ENCODE measurements at regions not wholly inside any gene's neighbourhood (a gene's known extent, or its start where the extent isn't known, plus 50 kb on each side); places are given as distances from the start of the nearest gene placed in this dataset.
"Not testable (repeated sequence)": the region's sequence is repeated elsewhere in the genome, so short reads cannot be mapped to it uniquely, and the experiment has no call there.

- no peaks in the 10 kb centered on the region for H3K36me3 Mint-ChIP-seq (ENCODE audit: low read depth)
- H3K9me3 Mint-ChIP-seq = no peaks in the 10 kb centered on the region
- CTCF ChIA-PET = no interaction called here
- H3K4me3 Mint-ChIP-seq = no peak overlapping the region
- peaks cover 2% of the 10 kb centered on the region for H3K4me1 Mint-ChIP-seq (ENCODE audit: low read depth)
- intact Hi-C loops (cut with micrococcal nuclease) = no loop called here
- DNase-seq = no peak
- H3K27me3 Mint-ChIP-seq (ENCODE audit: low read depth) = no peaks in the 10 kb centered on the region
- H3K27ac Mint-ChIP-seq = no peak overlapping the region
Measured at GRCh38 chrX:47776292-47777006, 60.3 kb upstream of the ZNF81 start.

- DNase-seq = no peak
- no peaks in the 10 kb centered on the region for H3K36me3 Mint-ChIP-seq (ENCODE audit: low read depth)
- CTCF ChIA-PET = no interaction called here
- H3K4me1 Mint-ChIP-seq (ENCODE audit: low read depth) = no peaks in the 10 kb centered on the region
- H3K27ac Mint-ChIP-seq = no peak overlapping the region
- no peak overlapping the region for H3K4me3 Mint-ChIP-seq
- intact Hi-C loops (cut with micrococcal nuclease) = no loop called here
- peaks cover 3% of the 10 kb centered on the region for H3K27me3 Mint-ChIP-seq (ENCODE audit: low read depth)
- no peaks in the 10 kb centered on the region for H3K9me3 Mint-ChIP-seq
Measured at GRCh38 chrX:47772764-47773163, 63.9 kb upstream of the ZNF81 start.

- Mint-ChIP-seq H3K9me3 (no peaks in the 10 kb centered on the region), H3K36me3 (ENCODE audit: low read depth) (no peaks in the 10 kb centered on the region), H3K4me1 (ENCODE audit: low read depth) (no peaks in the 10 kb centered on the region), H3K27ac (no peak overlapping the region), H3K4me3 (no peak overlapping the region), H3K27me3 (ENCODE audit: low read depth) (peaks cover 3% of the 10 kb centered on the region)
- intact Hi-C loops (cut with micrococcal nuclease) = no loop called here
- no peak for DNase-seq
- CTCF ChIA-PET = no interaction called here
Measured at GRCh38 chrX:47771473-47771872, 65.2 kb upstream of the ZNF81 start.

- H3K36me3 Mint-ChIP-seq (ENCODE audit: low read depth); H3K4me1 Mint-ChIP-seq (ENCODE audit: low read depth); DNase-seq; H3K27ac Mint-ChIP-seq; CTCF ChIA-PET; intact Hi-C loops (cut with micrococcal nuclease); H3K4me3 Mint-ChIP-seq; H3K27me3 Mint-ChIP-seq (ENCODE audit: low read depth); H3K9me3 Mint-ChIP-seq: not testable (repeated sequence)
Measured at GRCh38 chrX:47762826-47763225, 73.9 kb upstream of the ZNF81 start.

GRCh38 chrX:47752685-47753084 is 84.0 kb upstream of the ZNF81 start:
- H3K9me3 Mint-ChIP-seq = no peaks in the 10 kb centered on the region
- DNase-seq = no peak
- no peak overlapping the region for H3K27ac Mint-ChIP-seq
- CTCF ChIA-PET = interaction anchor here (0.7 kb wide), 1 partner anchor 160 kb away, joined by 3 read pairs; no protein-coding TSS in a partner anchor
- intact Hi-C loops (cut with micrococcal nuclease) = no loop called here
- no peaks in the 10 kb centered on the region for H3K27me3 Mint-ChIP-seq (ENCODE audit: low read depth)
- H3K4me3 Mint-ChIP-seq = no peak overlapping the region
- H3K4me1 Mint-ChIP-seq (ENCODE audit: low read depth) = no peaks in the 10 kb centered on the region
- no peaks in the 10 kb centered on the region for H3K36me3 Mint-ChIP-seq (ENCODE audit: low read depth)

- no peaks in the 10 kb centered on the region for H3K4me1 Mint-ChIP-seq (ENCODE audit: low read depth)
- peak; percentile 45 for DNase-seq
- no peak overlapping the region for H3K4me3 Mint-ChIP-seq
- intact Hi-C loops (cut with micrococcal nuclease) = no loop called here
- H3K9me3 Mint-ChIP-seq = no peaks in the 10 kb centered on the region
- no peak overlapping the region for H3K27ac Mint-ChIP-seq
- H3K36me3 Mint-ChIP-seq (ENCODE audit: low read depth) = no peaks in the 10 kb centered on the region
- CTCF ChIA-PET = interaction anchor here (0.7 to 1.5 kb wide), 3 partner anchors 98 to 210 kb away, joined by 3 to 4 read pairs (median 3); no protein-coding TSS in a partner anchor
- no peaks in the 10 kb centered on the region for H3K27me3 Mint-ChIP-seq (ENCODE audit: low read depth)
Measured at GRCh38 chrX:47751670-47752069, 85.0 kb upstream of the ZNF81 start.

GRCh38 chrX:47749185-47749967 is 87.3 kb upstream of the ZNF81 start:
- no peaks in the 10 kb centered on the region for H3K27me3 Mint-ChIP-seq (ENCODE audit: low read depth)
- CTCF ChIA-PET = no interaction called here

GRCh38 chrX:47748576-47748975 is 88.1 kb upstream of the ZNF81 start:
- CTCF ChIA-PET = no interaction called here
- no peaks in the 10 kb centered on the region for H3K4me1 Mint-ChIP-seq (ENCODE audit: low read depth)

More at GRCh38 chrX:47749185-47749967, 87.3 kb upstream of the ZNF81 start:
- Mint-ChIP-seq H3K9me3 (no peaks in the 10 kb centered on the region), H3K4me1 (ENCODE audit: low read depth) (no peaks in the 10 kb centered on the region), H3K4me3 (no peak overlapping the region), H3K36me3 (ENCODE audit: low read depth) (no peaks in the 10 kb centered on the region), H3K27ac (no peak overlapping the region)
- DNase-seq = no peak
- intact Hi-C loops (cut with micrococcal nuclease) = no loop called here

GRCh38 chrX:47746446-47746845 is 87.5 kb upstream of the UXT start:
- Mint-ChIP-seq H3K9me3 (no peaks in the 10 kb centered on the region), H3K27ac (no peak overlapping the region), H3K4me3 (no peak overlapping the region), H3K36me3 (ENCODE audit: low read depth) (no peaks in the 10 kb centered on the region), H3K4me1 (ENCODE audit: low read depth) (no peaks in the 10 kb centered on the region), H3K27me3 (ENCODE audit: low read depth) (no peaks in the 10 kb centered on the region)
- CTCF ChIA-PET = interaction anchor here (0.8 kb wide), 1 partner anchor 11 kb away, joined by 3 read pairs; no protein-coding TSS in a partner anchor
- DNase-seq = no peak
- intact Hi-C loops (cut with micrococcal nuclease) = no loop called here

More at GRCh38 chrX:47748576-47748975, 88.1 kb upstream of the ZNF81 start:
- Mint-ChIP-seq H3K27ac (no peak overlapping the region), H3K4me3 (no peak overlapping the region), H3K27me3 (ENCODE audit: low read depth) (no peaks in the 10 kb centered on the region), H3K36me3 (ENCODE audit: low read depth) (no peaks in the 10 kb centered on the region), H3K9me3 (no peaks in the 10 kb centered on the region)
- intact Hi-C loops (cut with micrococcal nuclease) = no loop called here
- DNase-seq = no peak

GRCh38 chrX:47745416-47745815 is 86.4 kb upstream of the UXT start:
- intact Hi-C loops (cut with micrococcal nuclease) = no loop called here
- Mint-ChIP-seq H3K4me1 (ENCODE audit: low read depth) (no peaks in the 10 kb centered on the region), H3K27me3 (ENCODE audit: low read depth) (no peaks in the 10 kb centered on the region), H3K4me3 (no peak overlapping the region), H3K9me3 (no peaks in the 10 kb centered on the region), H3K36me3 (ENCODE audit: low read depth) (no peaks in the 10 kb centered on the region), H3K27ac (no peak overlapping the region)
- CTCF ChIA-PET = no interaction called here
- DNase-seq = no peak

GRCh38 chrX:47743504-47743903 is 84.5 kb upstream of the UXT start:
- H3K9me3 Mint-ChIP-seq = no peaks in the 10 kb centered on the region
- CTCF ChIA-PET = no interaction called here
- H3K4me3 Mint-ChIP-seq = no peak overlapping the region
- DNase-seq = no peak
- intact Hi-C loops (cut with micrococcal nuclease) = no loop called here
- no peaks in the 10 kb centered on the region for H3K36me3 Mint-ChIP-seq (ENCODE audit: low read depth)
- H3K27ac Mint-ChIP-seq = no peak overlapping the region
- no peaks in the 10 kb centered on the region for H3K27me3 Mint-ChIP-seq (ENCODE audit: low read depth)
- H3K4me1 Mint-ChIP-seq (ENCODE audit: low read depth) = no peaks in the 10 kb centered on the region

GRCh38 chrX:47738870-47739269 is 79.9 kb upstream of the UXT start:
- intact Hi-C loops (cut with micrococcal nuclease); H3K9me3 Mint-ChIP-seq; H3K4me1 Mint-ChIP-seq (ENCODE audit: low read depth); H3K36me3 Mint-ChIP-seq (ENCODE audit: low read depth); H3K27me3 Mint-ChIP-seq (ENCODE audit: low read depth); DNase-seq; H3K27ac Mint-ChIP-seq; H3K4me3 Mint-ChIP-seq; CTCF ChIA-PET: not testable (repeated sequence)

GRCh38 chrX:47723689-47724088 is 64.7 kb upstream of the UXT start:
- intact Hi-C loops (cut with micrococcal nuclease) = no loop called here
- Mint-ChIP-seq H3K4me3 (no peak overlapping the region), H3K27me3 (ENCODE audit: low read depth) (no peaks in the 10 kb centered on the region), H3K27ac (no peak overlapping the region), H3K9me3 (no peaks in the 10 kb centered on the region), H3K4me1 (ENCODE audit: low read depth) (no peaks in the 10 kb centered on the region), H3K36me3 (ENCODE audit: low read depth) (no peaks in the 10 kb centered on the region)
- CTCF ChIA-PET = no interaction called here
- peak; percentile 43 for DNase-seq

Data from activated naive CD4-positive, alpha-beta T cell treated with anti-CD3 and anti-CD28 coated beads for 36 hours (primary cell).